Panc1 (cell line): ENCODE measurements at regions not wholly inside any gene's neighbourhood (a gene's known extent, or its start where the extent isn't known, plus 50 kb on each side); places are given as distances from the start of the nearest gene placed in this dataset.

ENCODE experiments used
- ATAC-seq: fragments of 200-7000 bp; cut with Tn5 transposase; 2 replicates; pipeline ENCODE4 v1.9.1; 2020; ENCODE audit warnings: mild to moderate bottlenecking, moderate library complexity
- BruUV-seq: library from RNA; stranded (reverse); fragments of 400-500 nt; replicated peaks from 2 replicates; lab custom pipeline; 2021; lab: Mats Ljungman, UMichigan
- CTCF ChIA-PET: fragments of 300-600 bp; sonication (Branson Sonifier 250); formaldehyde crosslinking; loops from one replicate; lab custom pipeline; 2022; ENCODE audit warnings: antibody characterized with exemption; lab: Charles Lee
- POLR2A ChIA-PET: fragments of 300-600 bp; sonication (Branson Sonifier 250); formaldehyde crosslinking; loops from one replicate; lab custom pipeline; 2022; ENCODE audit warnings: antibody characterized with exemption; lab: Charles Lee
- DNase-seq: peaks from one replicate; pipeline ENCODE4 v3.0.0-alpha.2; 2010; ENCODE audit warnings: low read depth, low spot score
- H3K27ac ChIP-seq: 2 replicates; pipeline ENCODE4 v1.5.1; 2011; ENCODE audit warnings: mild to moderate bottlenecking, low read length, inconsistent platforms
- H3K27me3 ChIP-seq: fragments of 200-500 bp; sonication (Bioruptor generic); 2 replicates; pipeline ENCODE4 v1.6.0; 2014; ENCODE audit warnings: low read length, inconsistent platforms; ENCODE audit not compliant: control insufficient read depth, insufficient read depth
- H3K36me3 ChIP-seq: fragments of 200-500 bp; sonication (Bioruptor generic); 2 replicates; pipeline ENCODE4 v1.5.1; 2014; ENCODE audit warnings: inconsistent platforms, mild to moderate bottlenecking, low read length, moderate library complexity; ENCODE audit not compliant: control insufficient read depth, insufficient read depth
- H3K4me1 ChIP-seq: 2 replicates; pipeline ENCODE4 v1.5.1; 2011; ENCODE audit warnings: inconsistent platforms, mild to moderate bottlenecking, low read length, moderate library complexity; ENCODE audit not compliant: control insufficient read depth, insufficient read depth
- H3K4me3 ChIP-seq, 2 experiments: 2 replicates each; pipeline ENCODE4 v1.5.1; 2011 to 2012; ENCODE audit warnings: low read depth in 2 of 2, low read length in 2 of 2, mild to moderate bottlenecking in 2 of 2, inconsistent platforms in 1 of 2, moderate library complexity in 1 of 2
- H3K9me3 ChIP-seq: fragments of 200-500 bp; sonication (Bioruptor generic); 2 replicates; pipeline ENCODE4 v1.5.1; 2014; ENCODE audit warnings: low read depth, mild to moderate bottlenecking, inconsistent platforms, low read length, moderate library complexity; ENCODE audit not compliant: control insufficient read depth, insufficient read depth
- CTCF ChIP-seq: fragments of 450-650 bp; IDR thresholded peaks from 2 replicates; pipeline ENCODE4 v1.5.1; 2017; ENCODE audit warnings: mild to moderate bottlenecking
- POLR2AphosphoS5 ChIP-seq: IDR thresholded peaks from 2 replicates; pipeline ENCODE4 v1.6.1; 2012; ENCODE audit warnings: mild to moderate bottlenecking, low read depth, low read length, moderate library complexity
- REST ChIP-seq, 2 experiments: IDR thresholded peaks; 2 replicates each; pipeline ENCODE4 v1.6.1; 2011 to 2012; ENCODE audit warnings: low read depth in 2 of 2, control low read depth in 1 of 2, low read length in 1 of 2, mild to moderate bottlenecking in 1 of 2, moderate library complexity in 1 of 2; ENCODE audit not compliant: insufficient read depth in 1 of 2
- SIN3A ChIP-seq: IDR thresholded peaks from 2 replicates; pipeline ENCODE4 v1.6.1; 2012; ENCODE audit warnings: low read depth, mild to moderate bottlenecking, low read length, moderate library complexity, borderline replicate concordance; ENCODE audit not compliant: insufficient read depth
- TCF7L2 ChIP-seq: IDR thresholded peaks from 2 replicates; pipeline ENCODE4 v1.6.1; 2011; ENCODE audit warnings: mild to moderate bottlenecking, low read depth, low read length, inconsistent platforms
- in situ Hi-C: cut with HindIII; loops from 2 replicates; pipeline ENCODE4 v1.10.0; 2016; ENCODE audit warnings: low sequenced_read_pairs, low pct_unique_long_range_greater_than_20kb
- intact Hi-C: fragments of 100-400 bp; cut with micrococcal nuclease; formaldehyde crosslinking; loops from one replicate; pipeline ENCODE4 v1.10.0; 2022; ENCODE audit not compliant: unreplicated experiment

- no peaks in the 10 kb centered on the region for H3K27me3 ChIP-seq
- H3K4me1 ChIP-seq, result no peaks in the 10 kb centered on the region
- TF ChIP-seq REST (IDR thresholded peaks at IDR 0.05; ENCODE audit: insufficient read depth in 1 of 2, low read depth in 2 of 2, low read length in 1 of 2) (no peak), CTCF (no peak), POLR2AphosphoS5 (no peak), SIN3A (no peak), TCF7L2 (no peak)
- ChIA-PET POLR2A (no interaction called here), CTCF (no interaction called here)
- DNase-seq (no peak), ATAC-seq (no peak)
- H3K27ac ChIP-seq, result no peak overlapping the region
- in situ Hi-C loops, result no loop called here
- H3K36me3 ChIP-seq, result no peaks in the 10 kb centered on the region
- H3K4me3 ChIP-seq, result no peak overlapping the region
- intact Hi-C loops, result no loop called here
- no peaks in the 10 kb centered on the region for H3K9me3 ChIP-seq
- BruUV-seq, result no TSS peak
Observed at GRCh38 chr16:80896776-80897175, 92.4 kb upstream of the CDYL2 start.

GRCh38 chr16:80894091-80894490 is 89.7 kb upstream of the CDYL2 start:
- Histone ChIP-seq H3K4me1 (no peaks in the 10 kb centered on the region), H3K9me3 (no peaks in the 10 kb centered on the region), H3K27ac (no peak overlapping the region), H3K36me3 (no peaks in the 10 kb centered on the region), H3K4me3 (no peak overlapping the region), H3K27me3 (no peaks in the 10 kb centered on the region)
- CTCF ChIA-PET, result no interaction called here
- DNase-seq (no peak), ATAC-seq (no peak)
- intact Hi-C loops (no loop called here), in situ Hi-C loops (no loop called here)
- no TSS peak for BruUV-seq
- no peak for TF ChIP-seq CTCF
- no peak for TF ChIP-seq TCF7L2
- no peak for TF ChIP-seq POLR2AphosphoS5
- no peak for TF ChIP-seq REST (IDR thresholded peaks at IDR 0.05; ENCODE audit: insufficient read depth in 1 of 2, low read depth in 2 of 2, low read length in 1 of 2)
- no peak for TF ChIP-seq SIN3A
- POLR2A ChIA-PET, result no interaction called here
